HCT116 (cell line): ENCODE measurements at regions not wholly inside any gene's neighbourhood (a gene's known extent, or its start where the extent isn't known, plus 50 kb on each side); places are given as distances from the start of the nearest gene placed in this dataset.

ENCODE experiments used
- CEBPB ChIP-seq: IDR thresholded peaks from 2 replicates; pipeline ENCODE4 v1.6.1; 2012; ENCODE audit warnings: low read depth
- CTCF ChIP-seq, 3 experiments: fragments of 200-600 bp in 1 of 3; sonication (generic) in 1 of 3; IDR thresholded peaks in 2 of 3; conservative IDR thresholded peaks in 1 of 3; 2 replicates each; pipeline ENCODE4 v1.5.1; 2012 to 2017; ENCODE audit warnings: low read depth in 2 of 3, low read length in 2 of 3, antibody characterized with exemption in 1 of 3, borderline replicate concordance in 1 of 3, control low read depth in 1 of 3, mild to moderate bottlenecking in 1 of 3, mixed read lengths in 1 of 3, mixed run types in 1 of 3, moderate library complexity in 1 of 3; ENCODE audit not compliant: insufficient read depth in 1 of 3
- EZH2 ChIP-seq: fragments of 200-600 bp; sonication (generic); IDR thresholded peaks from 2 replicates; pipeline ENCODE4 v1.6.1; 2017; ENCODE audit warnings: antibody characterized with exemption, mixed run types
- FOSL1 ChIP-seq: IDR thresholded peaks from 2 replicates; pipeline ENCODE4 v1.6.1; 2012; ENCODE audit warnings: low read depth
- POLR2AphosphoS5 ChIP-seq: IDR thresholded peaks from 2 replicates; pipeline ENCODE4 v1.6.1; 2011; ENCODE audit warnings: mild to moderate bottlenecking, low read depth, low read length, moderate library complexity
- REST ChIP-seq: IDR thresholded peaks from 2 replicates; pipeline ENCODE4 v1.6.1; 2012; ENCODE audit warnings: low read depth
- SIN3A ChIP-seq: IDR thresholded peaks from 2 replicates; pipeline ENCODE4 v1.6.1; 2012; ENCODE audit warnings: low read depth
- SP1 ChIP-seq: IDR thresholded peaks from 2 replicates; pipeline ENCODE4 v1.6.1; 2012; ENCODE audit warnings: low read depth
- SRF ChIP-seq: IDR thresholded peaks from 2 replicates; pipeline ENCODE4 v1.6.1; 2012; ENCODE audit warnings: low read depth
- YY1 ChIP-seq: IDR thresholded peaks from 2 replicates; pipeline ENCODE4 v1.6.1; 2011; ENCODE audit warnings: low read length, low read depth, moderate library complexity, mild to moderate bottlenecking; ENCODE audit not compliant: insufficient replicate concordance; ENCODE audit errors: extremely low read depth
- ZNF274 ChIP-seq: fragments of 200-500 bp; sonication (Bioruptor generic); IDR thresholded peaks from 2 replicates; pipeline ENCODE4 v1.6.1; 2014; ENCODE audit warnings: mild to moderate bottlenecking, low read depth, low read length, inconsistent platforms

GRCh38 chr20:5481872-5482271 is 128.9 kb downstream of the GPCPD1 start:
- TF ChIP-seq CTCF (IDR thresholded peaks at IDR 0.05 in 2 of 3, conservative IDR thresholded peaks at IDR 0.05 in 1 of 3; ENCODE audit: borderline replicate concordance in 1 of 3, insufficient read depth in 1 of 3, low read depth in 2 of 3, low read length in 2 of 3) (no peak), EZH2 (no peak), SRF (no peak), CEBPB (no peak), FOSL1 (no peak), SIN3A (no peak), ZNF274 (no peak), REST (no peak), SP1 (no peak), POLR2AphosphoS5 (no peak), YY1 (no peak)
